ENCODE measurements at regions not wholly inside any gene's neighbourhood (a gene's known extent, or its start where the extent isn't known, plus 50 kb on each side); places are given as distances from the start of the nearest gene placed in this dataset.

DNA sequence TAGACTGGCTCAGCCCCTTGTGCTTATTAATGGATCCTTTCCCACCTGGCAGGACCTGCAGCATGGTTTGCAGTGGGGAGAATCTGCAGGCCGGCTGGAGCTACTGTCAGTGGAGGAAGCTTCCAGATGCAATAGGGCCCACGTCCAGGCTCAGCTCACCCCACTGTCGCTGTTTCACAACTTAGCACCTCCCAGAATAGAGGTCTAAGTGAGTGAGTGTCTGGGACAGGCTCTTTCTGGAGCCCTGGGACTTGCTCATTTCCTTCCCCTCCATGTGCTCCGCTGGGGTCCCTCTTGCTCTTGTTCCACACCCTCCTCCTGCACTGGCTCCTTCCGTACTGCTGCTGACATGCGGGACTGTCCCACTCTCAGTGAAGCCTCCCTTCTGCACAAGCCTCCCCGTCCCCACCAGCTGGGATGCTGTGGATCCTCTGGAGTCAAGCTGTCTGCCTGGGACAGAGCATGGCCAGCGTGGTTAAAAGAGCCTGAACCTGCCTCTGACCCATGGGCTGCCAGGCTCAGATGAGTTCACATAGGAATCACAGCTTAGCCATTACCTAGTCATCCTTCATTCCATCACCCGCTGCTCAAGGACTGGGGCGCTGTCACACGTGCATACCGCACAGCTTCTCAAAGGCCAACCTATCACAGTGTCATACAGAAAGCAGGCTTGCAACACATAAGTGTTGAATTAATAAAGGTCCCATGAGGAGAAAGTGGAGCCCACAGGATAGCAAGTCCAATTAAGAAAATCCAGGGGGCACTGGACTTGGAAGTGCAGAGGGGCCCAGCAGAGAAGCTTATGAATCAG lies 135.9 kb downstream of the ACKR3 start:
- TF ChIP-seq EP300 (IDR thresholded peaks at IDR 0.05; ENCODE audit: borderline replicate concordance) (no peak), REST (IDR thresholded peaks at IDR 0.05; ENCODE audit: low read depth) (no peak), MAX (IDR thresholded peaks at IDR 0.05) (no peak), YY1 (IDR thresholded peaks at IDR 0.05; ENCODE audit: low read depth) (no peak), EGR1 (IDR thresholded peaks at IDR 0.05) (no peak), CREB1 (IDR thresholded peaks at IDR 0.05; ENCODE audit: low read depth) (no peak), RAD21 (IDR thresholded peaks at IDR 0.05; ENCODE audit: low read depth) (no peak), TAF1 (IDR thresholded peaks at IDR 0.05; ENCODE audit: low read depth) (no peak), CEBPB (IDR thresholded peaks at IDR 0.05) (no peak)

Measured in Ishikawa (cell line).